GM12801 (cell line): ENCODE measurements at regions not wholly inside any gene's neighbourhood (a gene's known extent, or its start where the extent isn't known, plus 50 kb on each side); places are given as distances from the start of the nearest gene placed in this dataset.

ENCODE experiments used
- CTCF ChIP-seq: IDR thresholded peaks from one replicate; pipeline ENCODE4 v1.5.1; 2011; ENCODE audit warnings: control low read depth; ENCODE audit not compliant: insufficient read length; ENCODE audit errors: extremely low read depth

- no peak for TF ChIP-seq CTCF
Measured at GRCh38 chr13:40446365-40446764, 220.1 kb downstream of the FOXO1 start.

- TF ChIP-seq CTCF = no peak
Measured at GRCh38 chr13:40447857-40448256, 218.6 kb downstream of the FOXO1 start.

- no peak for TF ChIP-seq CTCF
Measured at GRCh38 chr13:40452038-40452666, 214.3 kb downstream of the FOXO1 start.

GRCh38 chr13:40452741-40453334 lies 213.6 kb downstream of the FOXO1 start:
- TF ChIP-seq CTCF = no peak

- no peak for TF ChIP-seq CTCF
Measured at GRCh38 chr13:40453351-40454021, 213.0 kb downstream of the FOXO1 start.

GRCh38 chr13:40456397-40456953 lies 210.0 kb downstream of the FOXO1 start:
- no peak for TF ChIP-seq CTCF

GRCh38 chr13:40456979-40457553 lies 209.4 kb downstream of the FOXO1 start:
- TF ChIP-seq CTCF = no peak
